ENCODE measurements at regions not wholly inside any gene's neighbourhood (a gene's known extent, or its start where the extent isn't known, plus 50 kb on each side); places are given as distances from the start of the nearest gene placed in this dataset.

DNA sequence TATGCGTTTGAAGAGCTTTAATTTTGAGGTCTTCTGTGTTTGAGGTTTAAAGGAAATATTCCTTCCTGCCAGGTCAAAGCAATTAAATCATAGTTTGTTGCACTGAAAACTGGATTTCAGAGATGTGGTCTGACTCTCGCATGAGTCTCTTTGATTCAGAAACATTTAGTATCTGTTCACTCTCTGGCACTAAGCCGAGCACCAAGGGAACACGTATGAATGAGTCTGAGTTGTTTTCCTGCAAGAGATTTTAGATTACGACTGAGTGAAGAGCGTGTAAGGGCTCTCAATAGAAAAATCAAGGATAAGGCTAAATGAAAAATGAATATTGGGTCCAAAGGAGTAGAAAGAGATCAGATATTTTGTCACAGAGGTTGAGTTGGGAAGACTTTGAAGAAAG lies 875.4 kb upstream of the PRKX start:
- TF ChIP-seq POLR2A (IDR thresholded peaks at IDR 0.05; ENCODE audit: low read length), result no peak
- TF ChIP-seq, protein P1, sequence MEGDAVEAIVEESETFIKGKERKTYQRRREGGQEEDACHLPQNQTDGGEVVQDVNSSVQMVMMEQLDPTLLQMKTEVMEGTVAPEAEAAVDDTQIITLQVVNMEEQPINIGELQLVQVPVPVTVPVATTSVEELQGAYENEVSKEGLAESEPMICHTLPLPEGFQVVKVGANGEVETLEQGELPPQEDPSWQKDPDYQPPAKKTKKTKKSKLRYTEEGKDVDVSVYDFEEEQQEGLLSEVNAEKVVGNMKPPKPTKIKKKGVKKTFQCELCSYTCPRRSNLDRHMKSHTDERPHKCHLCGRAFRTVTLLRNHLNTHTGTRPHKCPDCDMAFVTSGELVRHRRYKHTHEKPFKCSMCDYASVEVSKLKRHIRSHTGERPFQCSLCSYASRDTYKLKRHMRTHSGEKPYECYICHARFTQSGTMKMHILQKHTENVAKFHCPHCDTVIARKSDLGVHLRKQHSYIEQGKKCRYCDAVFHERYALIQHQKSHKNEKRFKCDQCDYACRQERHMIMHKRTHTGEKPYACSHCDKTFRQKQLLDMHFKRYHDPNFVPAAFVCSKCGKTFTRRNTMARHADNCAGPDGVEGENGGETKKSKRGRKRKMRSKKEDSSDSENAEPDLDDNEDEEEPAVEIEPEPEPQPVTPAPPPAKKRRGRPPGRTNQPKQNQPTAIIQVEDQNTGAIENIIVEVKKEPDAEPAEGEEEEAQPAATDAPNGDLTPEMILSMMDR (IDR thresholded peaks at IDR 0.05), result no peak
- TF ChIP-seq, protein P2, sequence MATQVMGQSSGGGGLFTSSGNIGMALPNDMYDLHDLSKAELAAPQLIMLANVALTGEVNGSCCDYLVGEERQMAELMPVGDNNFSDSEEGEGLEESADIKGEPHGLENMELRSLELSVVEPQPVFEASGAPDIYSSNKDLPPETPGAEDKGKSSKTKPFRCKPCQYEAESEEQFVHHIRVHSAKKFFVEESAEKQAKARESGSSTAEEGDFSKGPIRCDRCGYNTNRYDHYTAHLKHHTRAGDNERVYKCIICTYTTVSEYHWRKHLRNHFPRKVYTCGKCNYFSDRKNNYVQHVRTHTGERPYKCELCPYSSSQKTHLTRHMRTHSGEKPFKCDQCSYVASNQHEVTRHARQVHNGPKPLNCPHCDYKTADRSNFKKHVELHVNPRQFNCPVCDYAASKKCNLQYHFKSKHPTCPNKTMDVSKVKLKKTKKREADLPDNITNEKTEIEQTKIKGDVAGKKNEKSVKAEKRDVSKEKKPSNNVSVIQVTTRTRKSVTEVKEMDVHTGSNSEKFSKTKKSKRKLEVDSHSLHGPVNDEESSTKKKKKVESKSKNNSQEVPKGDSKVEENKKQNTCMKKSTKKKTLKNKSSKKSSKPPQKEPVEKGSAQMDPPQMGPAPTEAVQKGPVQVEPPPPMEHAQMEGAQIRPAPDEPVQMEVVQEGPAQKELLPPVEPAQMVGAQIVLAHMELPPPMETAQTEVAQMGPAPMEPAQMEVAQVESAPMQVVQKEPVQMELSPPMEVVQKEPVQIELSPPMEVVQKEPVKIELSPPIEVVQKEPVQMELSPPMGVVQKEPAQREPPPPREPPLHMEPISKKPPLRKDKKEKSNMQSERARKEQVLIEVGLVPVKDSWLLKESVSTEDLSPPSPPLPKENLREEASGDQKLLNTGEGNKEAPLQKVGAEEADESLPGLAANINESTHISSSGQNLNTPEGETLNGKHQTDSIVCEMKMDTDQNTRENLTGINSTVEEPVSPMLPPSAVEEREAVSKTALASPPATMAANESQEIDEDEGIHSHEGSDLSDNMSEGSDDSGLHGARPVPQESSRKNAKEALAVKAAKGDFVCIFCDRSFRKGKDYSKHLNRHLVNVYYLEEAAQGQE (IDR thresholded peaks at IDR 0.05), result no peak
- no peak for TF ChIP-seq RCOR1 (IDR thresholded peaks at IDR 0.05; ENCODE audit: low read depth, low read length)

Data from A549 (cell line).